ENCODE measurements at regions not wholly inside any gene's neighbourhood (a gene's known extent, or its start where the extent isn't known, plus 50 kb on each side); places are given as distances from the start of the nearest gene placed in this dataset.
"Not testable (repeated sequence)": the region's sequence is repeated elsewhere in the genome, so short reads cannot be mapped to it uniquely, and the experiment has no call there.

- H3K4me3 ChIP-seq: no peak overlapping the region
- TF ChIP-seq POLR2A (IDR thresholded peaks at IDR 0.05) (no peak), CTCF (IDR thresholded peaks at IDR 0.05) (no peak)
- 65% methylated on average over 1 of the region's 1 CpG for WGBS (ENCODE audit: insufficient coverage, low coverage, low lambda C conversion rate, missing lambda C conversion rate)
- H3K4me1 ChIP-seq: no peaks in the 10 kb centered on the region
- no peak overlapping the region for H3K27ac ChIP-seq
- peaks cover 0 to 4% (median 0%) of the 10 kb centered on the region in 4 donors for H3K9me3 ChIP-seq
- ATAC-seq (no peak), DNase-seq (no peak)
- intact Hi-C loops (cut with DNase I): no loop called here
- H3K27me3 ChIP-seq: no peaks in the 10 kb centered on the region
- H3K36me3 ChIP-seq: no peaks in the 10 kb centered on the region
Measured at GRCh38 chr5:128854931-128855330, 110.4 kb upstream of the SLC27A6 start.

- intact Hi-C loops (cut with DNase I): no loop called here
- no peaks in the 10 kb centered on the region for H3K36me3 ChIP-seq
- peaks cover 0 to 4% (median 0%) of the 10 kb centered on the region in 4 donors for H3K9me3 ChIP-seq
- TF ChIP-seq CTCF (IDR thresholded peaks at IDR 0.05) (no peak), POLR2A (IDR thresholded peaks at IDR 0.05) (no peak)
- ATAC-seq: no peak
- no peak overlapping the region for H3K4me3 ChIP-seq
- no peak overlapping the region for H3K27ac ChIP-seq
- 48% methylated on average over 3 of the region's 3 CpGs for WGBS (ENCODE audit: insufficient coverage, low coverage, low lambda C conversion rate, missing lambda C conversion rate)
- no peaks in the 10 kb centered on the region for H3K27me3 ChIP-seq
- no peak for DNase-seq
- H3K4me1 ChIP-seq: no peaks in the 10 kb centered on the region
Measured at GRCh38 chr5:128857076-128857677, 108.1 kb upstream of the SLC27A6 start.

- Histone ChIP-seq H3K9me3 (peaks cover 0 to 4% (median 0%) of the 10 kb centered on the region in 4 donors), H3K4me1 (no peaks in the 10 kb centered on the region), H3K4me3 (no peak overlapping the region), H3K27ac (no peak overlapping the region), H3K36me3 (no peaks in the 10 kb centered on the region), H3K27me3 (no peaks in the 10 kb centered on the region)
- TF ChIP-seq CTCF (IDR thresholded peaks at IDR 0.05) (no peak), POLR2A (IDR thresholded peaks at IDR 0.05) (no peak)
- whole genome bisulfite sequencing (ENCODE audit: insufficient coverage, low coverage, low lambda C conversion rate, missing lambda C conversion rate): 46% methylated on average over 1 of the region's 1 CpG
- DNase-seq (no peak), ATAC-seq (no peak)
- intact Hi-C loops (cut with DNase I): no loop called here
Measured at GRCh38 chr5:128858995-128859394, 106.3 kb upstream of the SLC27A6 start.

- intact Hi-C loops (cut with DNase I); H3K9me3 ChIP-seq; H3K27me3 ChIP-seq: not testable (repeated sequence)
Measured at GRCh38 chr5:128861155-128861554, 104.1 kb upstream of the SLC27A6 start.

GRCh38 chr5:128869970-128870369, 95.3 kb upstream of the SLC27A6 start:
- no peaks in the 10 kb centered on the region for H3K4me1 ChIP-seq
- H3K27me3 ChIP-seq: no peaks in the 10 kb centered on the region
- intact Hi-C loops (cut with DNase I): no loop called here
- ATAC-seq (no peak), DNase-seq (no peak)
- no peaks in the 10 kb centered on the region for H3K36me3 ChIP-seq
- WGBS (ENCODE audit: insufficient coverage, low coverage, low lambda C conversion rate, missing lambda C conversion rate): 20% methylated on average over 1 of the region's 1 CpG
- no peaks in the 10 kb centered on the region for H3K9me3 ChIP-seq
- TF ChIP-seq CTCF (IDR thresholded peaks at IDR 0.05) (no peak), POLR2A (IDR thresholded peaks at IDR 0.05) (no peak)
- H3K4me3 ChIP-seq: no peak overlapping the region
- H3K27ac ChIP-seq: no peak overlapping the region

More at GRCh38 chr5:128861155-128861554, 104.1 kb upstream of the SLC27A6 start:
- H3K27ac ChIP-seq, DNase-seq, H3K36me3 ChIP-seq, H3K4me1 ChIP-seq, H3K4me3 ChIP-seq, ATAC-seq: not testable (repeated sequence)
- WGBS (ENCODE audit: insufficient coverage, low coverage, low lambda C conversion rate, missing lambda C conversion rate): 91% methylated on average over 19 of the region's 22 CpGs
